ENCODE measurements at regions not wholly inside any gene's neighbourhood (a gene's known extent, or its start where the extent isn't known, plus 50 kb on each side); places are given as distances from the start of the nearest gene placed in this dataset.

- no peaks in the 10 kb centered on the region for H3K36me3 ChIP-seq
- TF ChIP-seq POLR2A (IDR thresholded peaks at IDR 0.05), result no peak
- no peak for TF ChIP-seq CTCF (IDR thresholded peaks at IDR 0.05)
- TF ChIP-seq POLR2AphosphoS5 (IDR thresholded peaks at IDR 0.05), result no peak
- peaks cover 0 to 53% of the 10 kb centered on the region in 2 donors for H3K27me3 ChIP-seq
- H3K4me1 ChIP-seq, result no peaks in the 10 kb centered on the region
- no peak overlapping the region for H3K27ac ChIP-seq
- H3K9me3 ChIP-seq, result peaks cover 0 to 7% of the 10 kb centered on the region in 2 donors
- H3K4me3 ChIP-seq, result no peak overlapping the region
- intact Hi-C loops (cut with DNase I; ENCODE audit: low total_unique reads), result no loop called here
- DNase-seq (ENCODE audit: low spot score in 2 of 2), result no peak
Measured at GRCh38 chr18:78812067-78812466, 167.6 kb upstream of the SALL3 start.

GRCh38 chr18:78813156-78813555 lies 166.5 kb upstream of the SALL3 start:
- TF ChIP-seq CTCF (IDR thresholded peaks at IDR 0.05) (no peak), POLR2AphosphoS5 (IDR thresholded peaks at IDR 0.05) (no peak), POLR2A (IDR thresholded peaks at IDR 0.05) (no peak)
- Histone ChIP-seq H3K9me3 (peaks cover 0 to 1% of the 10 kb centered on the region in 2 donors), H3K27me3 (peaks cover 0 to 53% of the 10 kb centered on the region in 2 donors), H3K4me1 (no peaks in the 10 kb centered on the region), H3K36me3 (no peaks in the 10 kb centered on the region), H3K4me3 (no peak overlapping the region), H3K27ac (no peak overlapping the region)
- no peak for DNase-seq (ENCODE audit: low spot score in 2 of 2)
- intact Hi-C loops (cut with DNase I; ENCODE audit: low total_unique reads), result no loop called here

- no peaks in the 10 kb centered on the region for H3K36me3 ChIP-seq
- no peak for TF ChIP-seq POLR2A (IDR thresholded peaks at IDR 0.05)
- no peak for TF ChIP-seq POLR2AphosphoS5 (IDR thresholded peaks at IDR 0.05)
- no peak for TF ChIP-seq CTCF (IDR thresholded peaks at IDR 0.05)
- peaks cover 0 to 53% of the 10 kb centered on the region in 2 donors for H3K27me3 ChIP-seq
- H3K9me3 ChIP-seq, result no peaks in the 10 kb centered on the region
- H3K4me1 ChIP-seq, result no peaks in the 10 kb centered on the region
- H3K4me3 ChIP-seq, result no peak overlapping the region
- no peak for DNase-seq (ENCODE audit: low spot score in 2 of 2)
- intact Hi-C loops (cut with DNase I; ENCODE audit: low total_unique reads), result no loop called here
- H3K27ac ChIP-seq, result no peak overlapping the region
Measured at GRCh38 chr18:78813936-78814710, 165.5 kb upstream of the SALL3 start.

GRCh38 chr18:78814766-78815165 lies 164.9 kb upstream of the SALL3 start:
- H3K36me3 ChIP-seq, result no peaks in the 10 kb centered on the region
- peaks cover 0 to 58% of the 10 kb centered on the region in 2 donors for H3K27me3 ChIP-seq
- no peak for TF ChIP-seq CTCF (IDR thresholded peaks at IDR 0.05)
- no peak for TF ChIP-seq POLR2A (IDR thresholded peaks at IDR 0.05)
- no peak for TF ChIP-seq POLR2AphosphoS5 (IDR thresholded peaks at IDR 0.05)
- no peak overlapping the region for H3K4me3 ChIP-seq
- no peaks in the 10 kb centered on the region for H3K4me1 ChIP-seq
- DNase-seq (ENCODE audit: low spot score in 2 of 2), result no peak
- intact Hi-C loops (cut with DNase I; ENCODE audit: low total_unique reads), result no loop called here
- no peaks in the 10 kb centered on the region for H3K9me3 ChIP-seq
- H3K27ac ChIP-seq, result no peak overlapping the region

- peaks cover 0 to 67% of the 10 kb centered on the region in 2 donors for H3K27me3 ChIP-seq
- no peaks in the 10 kb centered on the region for H3K9me3 ChIP-seq
- TF ChIP-seq POLR2A (IDR thresholded peaks at IDR 0.05) (no peak), POLR2AphosphoS5 (IDR thresholded peaks at IDR 0.05) (no peak), CTCF (IDR thresholded peaks at IDR 0.05) (no peak)
- no peaks in the 10 kb centered on the region for H3K4me1 ChIP-seq
- intact Hi-C loops (cut with DNase I; ENCODE audit: low total_unique reads), result no loop called here
- no peak overlapping the region for H3K4me3 ChIP-seq
- no peak for DNase-seq (ENCODE audit: low spot score in 2 of 2)
- no peaks in the 10 kb centered on the region for H3K36me3 ChIP-seq
- H3K27ac ChIP-seq, result no peak overlapping the region
Measured at GRCh38 chr18:78816114-78816513, 163.5 kb upstream of the SALL3 start.
